A549 (cell line): ENCODE measurements at regions not wholly inside any gene's neighbourhood (a gene's known extent, or its start where the extent isn't known, plus 50 kb on each side); places are given as distances from the start of the nearest gene placed in this dataset.
A peak's percentile ranks its signal among the peaks of the same experiment; 100 is the strongest.

ENCODE experiments used
- ATAC-seq, 2 experiments: fragments of 200-7000 bp in 1 of 2; fragments of >200 bp in 1 of 2; cut with Nextera tagmentation in 1 of 2; cut with Tn5 transposase in 1 of 2; 3 replicates each; pipeline versions ENCODE4 v1.8.0 to v1.9.1; 2018 to 2020; ENCODE audit warnings: mild to moderate bottlenecking in 1 of 2, moderate library complexity in 1 of 2
- CTCF ChIA-PET: fragments of 300-600 bp; sonication (Branson Sonifier 250); formaldehyde crosslinking; extraction: SDS; loops from one replicate; lab custom pipeline; 2021; ENCODE audit warnings: antibody characterized with exemption, inconsistent platforms; lab: Yijun Ruan, JAX
- POLR2A ChIA-PET: fragments of 350-600 bp; formaldehyde crosslinking; extraction: SDS; loops from one replicate; lab custom pipeline; 2021; ENCODE audit warnings: antibody characterized with exemption, inconsistent platforms; lab: Yijun Ruan, JAX
- DNase-seq, 2 experiments: peaks; one replicate each; pipeline versions ENCODE4 v3.0.0 to v3.0.0-alpha.2; 2011 to 2016; ENCODE audit warnings: low read depth in 1 of 2, low spot score in 1 of 2
- FAIRE-seq: peaks from 2 replicates; lab custom pipeline; 2011; peaks lifted over from hg19 to GRCh38; lab: Jason Lieb, UNC
- H3K27ac ChIP-seq, 2 experiments: fragments of >200 bp; sonication (Bioruptor Twin); formaldehyde crosslinking; 3 replicates each; pipeline ENCODE4 v1.5.1; 2016 to 2017
- H3K4me1 ChIP-seq: fragments of >200 bp; sonication (Bioruptor Twin); formaldehyde crosslinking; 3 replicates; pipeline ENCODE4 v1.6.1; 2016
- H3K4me2 ChIP-seq: fragments of >200 bp; sonication (Bioruptor Twin); formaldehyde crosslinking; 3 replicates; pipeline ENCODE4 v1.6.1; 2016
- H3K4me3 ChIP-seq: fragments of >200 bp; sonication (Bioruptor Twin); formaldehyde crosslinking; 3 replicates; pipeline ENCODE4 v1.5.1; 2016
- H3K9me3 ChIP-seq: fragments of >200 bp; sonication (Bioruptor Twin); formaldehyde crosslinking; 3 replicates; pipeline ENCODE4 v1.6.1; 2016
- BHLHE40 ChIP-seq: IDR thresholded peaks from 2 replicates; pipeline ENCODE4 v1.6.1; 2012; ENCODE audit warnings: low read depth, low read length, inconsistent platforms
- CBX2 ChIP-seq: fragments of 200-600 bp; sonication (generic); IDR thresholded peaks from 2 replicates; pipeline ENCODE4 v1.6.1; 2016; ENCODE audit warnings: low read depth, mild to moderate bottlenecking, borderline replicate concordance
- CHD2 ChIP-seq: fragments of 150-350 bp; IDR thresholded peaks from 2 replicates; pipeline ENCODE4 v1.6.1; 2014; ENCODE audit warnings: low read length; ENCODE audit not compliant: partially characterized antibody
- CHD4 ChIP-seq: fragments of 200-600 bp; sonication (generic); IDR thresholded peaks from 2 replicates; pipeline ENCODE4 v1.6.1; 2016; ENCODE audit warnings: antibody characterized with exemption, mild to moderate bottlenecking, borderline replicate concordance
- EHF ChIP-seq: fragments of 250-450 bp; sonication (Bioruptor Pico); IDR thresholded peaks from 2 replicates; pipeline ENCODE4 v1.5.0; 2020; ENCODE audit warnings: mild to moderate bottlenecking
- FOSB ChIP-seq: fragments of 250-450 bp; sonication (Bioruptor Pico); IDR thresholded peaks from 2 replicates; pipeline ENCODE4 v1.5.0; 2020; ENCODE audit warnings: mild to moderate bottlenecking, moderate library complexity
- FOSL2 ChIP-seq, 2 experiments: fragments of 450-650 bp in 1 of 2; fragments of >200 bp in 1 of 2; sonication (Bioruptor Twin) in 1 of 2; formaldehyde crosslinking; IDR thresholded peaks; 2 replicates each; pipeline versions ENCODE4 v1.5.0 to v1.6.1; 2016 to 2020; ENCODE audit warnings: mild to moderate bottlenecking in 1 of 2, moderate library complexity in 1 of 2
- FOXS1 ChIP-seq: fragments of 250-450 bp; sonication (Bioruptor Pico); IDR thresholded peaks from 2 replicates; pipeline ENCODE4 v1.5.0; 2020; ENCODE audit warnings: mild to moderate bottlenecking, moderate library complexity
- GATA3 ChIP-seq: IDR thresholded peaks from 2 replicates; pipeline ENCODE4 v1.6.1; 2012; ENCODE audit warnings: borderline replicate concordance
- HDAC2 ChIP-seq: fragments of 200-600 bp; sonication (generic); IDR thresholded peaks from 2 replicates; pipeline ENCODE4 v1.6.1; 2016
- HOXA7 ChIP-seq: fragments of 250-450 bp; sonication (Bioruptor Pico); IDR thresholded peaks from 2 replicates; pipeline ENCODE4 v1.5.0; 2020; ENCODE audit warnings: mild to moderate bottlenecking, moderate library complexity
- HOXB5 ChIP-seq: fragments of 250-450 bp; sonication (Bioruptor Pico); IDR thresholded peaks from 2 replicates; pipeline ENCODE4 v1.5.0; 2020; ENCODE audit warnings: mild to moderate bottlenecking, moderate library complexity
- JUN ChIP-seq, 2 experiments: fragments of >200 bp; sonication (Bioruptor Twin); formaldehyde crosslinking; IDR thresholded peaks; 2 replicates in 1 of 2; 3 replicates in 1 of 2; pipeline ENCODE4 v1.6.1; 2016 to 2017
- KDM5A ChIP-seq: fragments of 200-600 bp; sonication (generic); IDR thresholded peaks from 2 replicates; pipeline ENCODE4 v1.6.1; 2016; ENCODE audit warnings: antibody characterized with exemption, mild to moderate bottlenecking
- MAZ ChIP-seq: fragments of 150-350 bp; IDR thresholded peaks from 2 replicates; pipeline ENCODE4 v1.6.1; 2014; ENCODE audit warnings: antibody characterized with exemption, low read depth, low read length, borderline replicate concordance
- NFE2L2 ChIP-seq: fragments of 150-350 bp; conservative IDR thresholded peaks from 2 replicates; pipeline ENCODE4 v1.6.1; 2014; ENCODE audit warnings: low read length
- NPAS2 ChIP-seq: fragments of 250-450 bp; sonication (Bioruptor Pico); IDR thresholded peaks from 2 replicates; pipeline ENCODE4 v1.8.0; 2022; ENCODE audit warnings: mild to moderate bottlenecking, moderate library complexity, borderline replicate concordance
- POLR2AphosphoS2 ChIP-seq: conservative IDR thresholded peaks from 2 replicates; pipeline ENCODE4 v1.6.1; 2012; ENCODE audit warnings: low read length, improper control_type of control experiment, inconsistent platforms
- RAD21 ChIP-seq, 2 experiments: fragments of >200 bp in 1 of 2; sonication (Bioruptor Twin) in 1 of 2; formaldehyde crosslinking in 1 of 2; IDR thresholded peaks in 1 of 2; conservative IDR thresholded peaks in 1 of 2; 2 replicates in 1 of 2; 3 replicates in 1 of 2; pipeline ENCODE4 v1.6.1; 2012 to 2018; ENCODE audit warnings: inconsistent platforms in 1 of 2
- RARB ChIP-seq: fragments of 250-450 bp; sonication (Bioruptor Pico); IDR thresholded peaks from 2 replicates; pipeline ENCODE4 v1.8.0; 2021; ENCODE audit warnings: mild to moderate bottlenecking, moderate library complexity
- RFX5 ChIP-seq: fragments of 450-650 bp; IDR thresholded peaks from 2 replicates; pipeline ENCODE4 v1.7.1; 2014; ENCODE audit warnings: antibody characterized with exemption, mild to moderate bottlenecking, moderate library complexity
- TFCP2L1 ChIP-seq: fragments of 250-450 bp; sonication (Bioruptor Pico); IDR thresholded peaks from 2 replicates; pipeline ENCODE4 v1.5.0; 2021; ENCODE audit warnings: mild to moderate bottlenecking
- TP53 ChIP-seq: fragments of 250-450 bp; sonication (Bioruptor Pico); IDR thresholded peaks from 2 replicates; pipeline ENCODE4 v1.5.0; 2021; ENCODE audit warnings: mild to moderate bottlenecking, moderate library complexity
- ZFP36 ChIP-seq: fragments of 450-650 bp; IDR thresholded peaks from 2 replicates; pipeline ENCODE4 v1.6.1; 2014; ENCODE audit warnings: borderline replicate concordance; ENCODE audit not compliant: partially characterized antibody
- WGBS: methylation state at CpG from one replicate; pipeline ENCODE4 v1.1.6; 2017; ENCODE audit errors: missing lambda C conversion rate; 5-methylcytosine and 5-hydroxymethylcytosine counted together
- TF ChIP-seq, protein P1 (sequence below): IDR thresholded peaks from 2 replicates; pipeline ENCODE4 v1.6.1; 2012
- TF ChIP-seq, protein P2 (sequence below): fragments of 450-650 bp; IDR thresholded peaks from 2 replicates; pipeline ENCODE4 v1.6.1; 2014; ENCODE audit warnings: antibody characterized with exemption
- TF ChIP-seq, protein P3 (sequence below): fragments of 250-450 bp; sonication (Bioruptor Pico); IDR thresholded peaks from 2 replicates; pipeline ENCODE4 v1.5.0; 2021; ENCODE audit warnings: mild to moderate bottlenecking, moderate library complexity, borderline replicate concordance
- TF ChIP-seq, protein P4 (sequence below): IDR thresholded peaks from 2 replicates; pipeline ENCODE4 v1.6.1; 2012
- TF ChIP-seq, protein P5 (sequence below): fragments of >200 bp; sonication (Bioruptor Twin); formaldehyde crosslinking; IDR thresholded peaks from 2 replicates; pipeline ENCODE4 v1.6.1; 2016

DNA sequence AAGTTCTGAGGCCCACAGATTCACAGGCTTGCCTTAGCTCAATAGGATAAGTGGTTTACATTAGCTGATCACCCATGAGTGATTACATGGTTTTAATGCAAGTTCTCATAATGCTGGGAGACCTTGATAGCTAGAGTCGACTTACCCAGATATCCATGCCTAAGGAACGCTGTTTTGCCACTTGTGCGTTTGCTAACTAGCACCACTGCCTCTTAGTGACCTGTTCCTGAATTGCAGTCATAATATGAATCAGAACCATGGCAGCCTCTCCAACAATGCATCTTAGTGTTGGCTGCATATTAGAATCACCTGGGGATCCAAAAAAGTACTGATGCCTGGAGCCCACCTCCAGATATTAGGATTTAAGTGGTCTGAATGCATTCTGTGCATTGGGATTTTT, 251.1 kb upstream of the CDH5 start:
- no peak overlapping the region for H3K4me3 ChIP-seq
- H3K4me1 ChIP-seq, result no peaks in the 10 kb centered on the region
- CTCF ChIA-PET, result interaction anchor here (0.5 to 0.7 kb wide), 2 partner anchors 13 to 27 kb away, joined by 3 read pairs; no protein-coding TSS in a partner anchor
- POLR2A ChIA-PET, result no interaction called here
- 13% methylated on average over 3 of the region's 3 CpGs for WGBS
- peak in 1 of 2 experiments; percentile 18 for DNase-seq
- no peak for ATAC-seq
- no peak overlapping the region for H3K4me2 ChIP-seq
- H3K27ac ChIP-seq, result no peak overlapping the region
- no peaks in the 10 kb centered on the region for H3K9me3 ChIP-seq
- TF ChIP-seq CHD4 (no peak), NPAS2 (CRISPR knock-in tag) (no peak), TFCP2L1 (no peak), RAD21 (conservative IDR thresholded peaks at IDR 0.05 in 1 of 2, IDR thresholded peaks at IDR 0.05 in 1 of 2) (peak in 1 of 2 experiments; percentile 23; a peak in 1 of 5 replicates), NFE2L2 (no peak), TP53 (no peak)
- FAIRE-seq, result no peak

DNA sequence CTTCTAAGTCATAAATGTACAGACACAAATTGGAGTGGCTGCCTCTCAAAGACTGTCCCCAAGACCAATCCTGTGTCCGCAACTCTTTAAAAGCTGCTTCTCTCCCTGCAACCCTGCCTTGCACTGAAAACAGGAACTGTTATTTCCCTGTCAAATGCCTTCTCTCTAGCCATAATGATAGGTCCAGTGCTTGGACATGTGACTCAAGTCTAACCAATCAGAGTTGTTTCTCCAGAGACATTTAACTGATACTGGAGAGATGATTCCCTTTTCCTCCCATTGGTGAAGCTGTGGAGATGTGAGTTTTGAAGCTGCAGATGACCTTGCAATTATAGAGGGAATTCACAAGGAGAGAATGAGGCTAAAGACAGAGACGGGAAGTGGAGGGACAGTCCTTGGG, 253.3 kb upstream of the CDH5 start:
- H3K27ac ChIP-seq, result no peak overlapping the region
- ChIA-PET POLR2A (no interaction called here), CTCF (no interaction called here)
- WGBS, result 50% methylated on average over 2 of the region's 2 CpGs
- ATAC-seq (no peak), DNase-seq (no peak), FAIRE-seq (no peak)
- no peak overlapping the region for H3K4me3 ChIP-seq
- no peak for TF ChIP-seq HOXA7 (CRISPR knock-in tag)
- no peaks in the 10 kb centered on the region for H3K9me3 ChIP-seq
- no peaks in the 10 kb centered on the region for H3K4me1 ChIP-seq
- H3K4me2 ChIP-seq, result no peak overlapping the region

DNA sequence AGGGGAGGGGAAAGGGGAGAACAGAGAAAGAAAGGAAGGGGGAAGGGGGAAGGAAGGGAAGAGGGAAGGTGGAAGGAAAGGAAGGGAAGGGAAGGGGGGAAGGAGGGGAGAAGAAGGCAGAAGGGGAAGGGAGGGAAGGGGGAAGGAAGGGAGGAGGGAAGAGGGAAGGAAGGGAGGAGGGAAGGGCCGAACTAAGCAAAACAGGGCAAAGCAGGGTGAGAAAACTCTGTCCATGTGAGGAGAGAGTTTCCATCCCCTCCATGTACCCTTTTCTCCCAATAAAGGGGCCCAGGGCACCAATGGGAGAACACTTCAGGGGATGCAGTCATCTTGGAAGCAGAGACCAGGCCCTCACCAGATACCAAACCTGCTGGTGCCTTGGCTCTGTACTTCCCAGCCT, 256.8 kb upstream of the CDH5 start:
- no peak for ATAC-seq
- ChIA-PET POLR2A (no interaction called here), CTCF (interaction anchor here (0.6 kb wide), 1 partner anchor 33 kb away, joined by 3 read pairs; no protein-coding TSS in a partner anchor)
- TF ChIP-seq, protein P1, sequence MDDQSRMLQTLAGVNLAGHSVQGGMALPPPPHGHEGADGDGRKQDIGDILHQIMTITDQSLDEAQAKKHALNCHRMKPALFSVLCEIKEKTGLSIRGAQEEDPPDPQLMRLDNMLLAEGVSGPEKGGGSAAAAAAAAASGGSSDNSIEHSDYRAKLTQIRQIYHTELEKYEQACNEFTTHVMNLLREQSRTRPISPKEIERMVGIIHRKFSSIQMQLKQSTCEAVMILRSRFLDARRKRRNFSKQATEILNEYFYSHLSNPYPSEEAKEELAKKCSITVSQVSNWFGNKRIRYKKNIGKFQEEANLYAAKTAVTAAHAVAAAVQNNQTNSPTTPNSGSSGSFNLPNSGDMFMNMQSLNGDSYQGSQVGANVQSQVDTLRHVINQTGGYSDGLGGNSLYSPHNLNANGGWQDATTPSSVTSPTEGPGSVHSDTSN, result no peak
- TF ChIP-seq RFX5 (no peak), FOSB (CRISPR knock-in tag) (no peak), BHLHE40 (no peak), POLR2AphosphoS2 (no peak)
- no peak overlapping the region for H3K27ac ChIP-seq
- DNase-seq, result no peak
- no peak overlapping the region for H3K4me3 ChIP-seq
- no peak overlapping the region for H3K4me2 ChIP-seq
- 0% methylated on average over 1 of the region's 1 CpG for WGBS
- H3K9me3 ChIP-seq, result no peaks in the 10 kb centered on the region
- no peaks in the 10 kb centered on the region for H3K4me1 ChIP-seq
- no peak for FAIRE-seq

DNA sequence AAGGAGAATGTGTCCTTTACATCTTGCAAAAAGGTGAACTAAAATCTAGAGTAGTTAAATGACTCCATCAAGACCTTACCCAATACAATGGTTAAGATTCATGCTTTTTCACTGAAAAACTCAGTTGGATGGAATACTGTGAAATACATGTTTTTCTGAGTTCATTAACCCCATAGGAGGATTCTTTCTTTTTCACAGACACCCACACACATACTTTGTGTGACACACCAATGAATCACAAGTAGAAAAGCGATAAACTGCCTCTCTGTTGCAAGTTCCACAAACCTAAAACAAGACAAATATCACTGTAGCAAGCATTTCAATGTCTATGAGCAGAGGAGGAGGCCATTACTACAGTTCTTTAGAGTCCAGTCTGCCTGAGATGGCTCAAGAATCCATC, 258.8 kb upstream of the CDH5 start:
- no peak overlapping the region for H3K27ac ChIP-seq
- WGBS, result 0% methylated on average over 1 of the region's 1 CpG
- no peak for DNase-seq
- FAIRE-seq, result no peak
- no peak overlapping the region for H3K4me2 ChIP-seq
- ATAC-seq, result no peak
- TF ChIP-seq MAZ (no peak), FOSL2 (IDR thresholded peaks at IDR 0.05) (no peak), FOSL2 (CRISPR knock-in tag; IDR thresholded peaks at IDR 0.05) (no peak), JUN (IDR thresholded peaks at IDR 0.05) (no peak), GATA3 (no peak), CBX2 (no peak), RARB (CRISPR knock-in tag) (no peak), NFE2L2 (no peak), HOXB5 (CRISPR knock-in tag) (no peak), ZFP36 (no peak), POLR2AphosphoS2 (no peak), HDAC2 (no peak), KDM5A (no peak), FOXS1 (CRISPR knock-in tag) (no peak), CHD2 (no peak), FOSB (CRISPR knock-in tag) (no peak), EHF (CRISPR knock-in tag) (no peak)
- TF ChIP-seq, protein P2, sequence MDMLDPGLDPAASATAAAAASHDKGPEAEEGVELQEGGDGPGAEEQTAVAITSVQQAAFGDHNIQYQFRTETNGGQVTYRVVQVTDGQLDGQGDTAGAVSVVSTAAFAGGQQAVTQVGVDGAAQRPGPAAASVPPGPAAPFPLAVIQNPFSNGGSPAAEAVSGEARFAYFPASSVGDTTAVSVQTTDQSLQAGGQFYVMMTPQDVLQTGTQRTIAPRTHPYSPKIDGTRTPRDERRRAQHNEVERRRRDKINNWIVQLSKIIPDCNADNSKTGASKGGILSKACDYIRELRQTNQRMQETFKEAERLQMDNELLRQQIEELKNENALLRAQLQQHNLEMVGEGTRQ, result no peak
- TF ChIP-seq, protein P3, sequence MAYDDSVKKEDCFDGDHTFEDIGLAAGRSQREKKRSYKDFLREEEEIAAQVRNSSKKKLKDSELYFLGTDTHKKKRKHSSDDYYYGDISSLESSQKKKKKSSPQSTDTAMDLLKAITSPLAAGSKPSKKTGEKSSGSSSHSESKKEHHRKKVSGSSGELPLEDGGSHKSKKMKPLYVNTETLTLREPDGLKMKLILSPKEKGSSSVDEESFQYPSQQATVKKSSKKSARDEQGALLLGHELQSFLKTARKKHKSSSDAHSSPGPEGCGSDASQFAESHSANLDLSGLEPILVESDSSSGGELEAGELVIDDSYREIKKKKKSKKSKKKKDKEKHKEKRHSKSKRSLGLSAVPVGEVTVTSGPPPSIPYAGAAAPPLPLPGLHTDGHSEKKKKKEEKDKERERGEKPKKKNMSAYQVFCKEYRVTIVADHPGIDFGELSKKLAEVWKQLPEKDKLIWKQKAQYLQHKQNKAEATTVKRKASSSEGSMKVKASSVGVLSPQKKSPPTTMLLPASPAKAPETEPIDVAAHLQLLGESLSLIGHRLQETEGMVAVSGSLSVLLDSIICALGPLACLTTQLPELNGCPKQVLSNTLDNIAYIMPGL (CRISPR knock-in tag), result no peak
- TF ChIP-seq, protein P4, sequence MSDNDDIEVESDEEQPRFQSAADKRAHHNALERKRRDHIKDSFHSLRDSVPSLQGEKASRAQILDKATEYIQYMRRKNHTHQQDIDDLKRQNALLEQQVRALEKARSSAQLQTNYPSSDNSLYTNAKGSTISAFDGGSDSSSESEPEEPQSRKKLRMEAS, result no peak
- TF ChIP-seq, protein P5, sequence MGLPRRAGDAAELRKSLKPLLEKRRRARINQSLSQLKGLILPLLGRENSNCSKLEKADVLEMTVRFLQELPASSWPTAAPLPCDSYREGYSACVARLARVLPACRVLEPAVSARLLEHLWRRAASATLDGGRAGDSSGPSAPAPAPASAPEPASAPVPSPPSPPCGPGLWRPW, result no peak
- ChIA-PET POLR2A (no interaction called here), CTCF (no interaction called here)
- H3K4me3 ChIP-seq, result no peak overlapping the region
- H3K4me1 ChIP-seq, result no peaks in the 10 kb centered on the region
- no peaks in the 10 kb centered on the region for H3K9me3 ChIP-seq
